Liver (tissue), 7 donors: ENCODE measurements at regions not wholly inside any gene's neighbourhood (a gene's known extent, or its start where the extent isn't known, plus 50 kb on each side); places are given as distances from the start of the nearest gene placed in this dataset.
"Not testable (repeated sequence)": the region's sequence is repeated elsewhere in the genome, so short reads cannot be mapped to it uniquely, and the experiment has no call there.

Experiments
- DNase-seq: peaks from one replicate; pipeline ENCODE4 v3.0.0-alpha.2; 2017; ENCODE audit warnings: low spot score
- H3K27ac ChIP-seq, 2 donors: one replicate each; pipeline ENCODE4 v1.7.0; 2013; ENCODE audit warnings: inconsistent platforms in 2 of 2, low read length in 2 of 2, control low read depth in 1 of 2, low read depth in 1 of 2, mild to moderate bottlenecking in 1 of 2
- H3K27me3 ChIP-seq, 4 donors: one replicate each; pipeline versions ENCODE4 v1.6.1 to v1.7.0; 2013; ENCODE audit warnings: low read length in 3 of 4, inconsistent platforms in 1 of 4, mild to moderate bottlenecking in 1 of 4, moderate library complexity in 1 of 4; ENCODE audit not compliant: control insufficient read depth in 4 of 4, insufficient read depth in 4 of 4
- H3K36me3 ChIP-seq, 4 donors: one replicate each; pipeline versions ENCODE4 v1.6.1 to v1.7.0; 2013; ENCODE audit warnings: low read length in 3 of 4, mild to moderate bottlenecking in 3 of 4, low read depth in 1 of 4, moderate library complexity in 1 of 4; ENCODE audit not compliant: control insufficient read depth in 4 of 4, insufficient read depth in 3 of 4
- H3K4me1 ChIP-seq, 4 donors: one replicate each; pipeline versions ENCODE4 v1.6.1 to v1.7.0; 2013; ENCODE audit warnings: low read length in 3 of 4, mild to moderate bottlenecking in 3 of 4, moderate library complexity in 1 of 4; ENCODE audit not compliant: control insufficient read depth in 4 of 4, insufficient read depth in 4 of 4
- H3K4me3 ChIP-seq, 3 donors: one replicate each; pipeline versions ENCODE4 v1.6.1 to v1.7.0; 2013; ENCODE audit warnings: low read length in 3 of 3, control low read depth in 1 of 3, low read depth in 1 of 3, mild to moderate bottlenecking in 1 of 3
- H3K9ac ChIP-seq, 2 donors: one replicate each; pipeline ENCODE4 v1.7.0; 2013; ENCODE audit warnings: low read length in 2 of 2, mild to moderate bottlenecking in 2 of 2, moderate library complexity in 2 of 2, control low read depth in 1 of 2, low read depth in 1 of 2
- H3K9me3 ChIP-seq, 4 donors: one replicate each; pipeline versions ENCODE4 v1.6.1 to v1.7.0; 2013; ENCODE audit warnings: low read length in 3 of 4; ENCODE audit not compliant: control insufficient read depth in 4 of 4
- EGR1 ChIP-seq, 2 donors: IDR thresholded peaks; 2 replicates each; pipeline ENCODE4 v1.6.1; 2016 to 2018; ENCODE audit warnings: antibody characterized with exemption in 2 of 2, low read depth in 2 of 2
- GABPA ChIP-seq, 2 donors: IDR thresholded peaks in 1 of 2; conservative IDR thresholded peaks in 1 of 2; 2 replicates each; pipeline ENCODE4 v1.6.1; 2016; ENCODE audit warnings: antibody characterized with exemption in 2 of 2, mild to moderate bottlenecking in 1 of 2, moderate library complexity in 1 of 2
- HNF4A ChIP-seq, 2 donors: conservative IDR thresholded peaks; 2 replicates each; pipeline ENCODE4 v1.6.1; 2016; ENCODE audit warnings: antibody characterized with exemption in 2 of 2, mild to moderate bottlenecking in 2 of 2
- NR2F2 ChIP-seq: IDR thresholded peaks from 2 replicates; pipeline ENCODE4 v1.6.1; 2016; ENCODE audit warnings: antibody characterized with exemption
- RXRA ChIP-seq, 2 donors: IDR thresholded peaks; 2 replicates each; pipeline ENCODE4 v1.6.1; 2017 to 2018; ENCODE audit warnings: antibody characterized with exemption in 2 of 2, mild to moderate bottlenecking in 1 of 2
- TAF1 ChIP-seq: conservative IDR thresholded peaks from 2 replicates; pipeline ENCODE4 v1.6.1; 2016; ENCODE audit warnings: antibody characterized with exemption, mild to moderate bottlenecking
- WGBS: extraction: QIAGEN DNeasy Blood & Tissue Kit; methylation state at CpG from one replicate; pipeline ENCODE4 v1.1.7; 2013; 5-methylcytosine and 5-hydroxymethylcytosine counted together
- TF ChIP-seq, protein P1 (sequence below): IDR thresholded peaks from 2 replicates; pipeline ENCODE4 v1.6.1; 2016; ENCODE audit warnings: antibody characterized with exemption
- donor health status: healthy.
- donor health status: healthy.
- donor health status: healthy.
- donor health status: healthy.

DNA sequence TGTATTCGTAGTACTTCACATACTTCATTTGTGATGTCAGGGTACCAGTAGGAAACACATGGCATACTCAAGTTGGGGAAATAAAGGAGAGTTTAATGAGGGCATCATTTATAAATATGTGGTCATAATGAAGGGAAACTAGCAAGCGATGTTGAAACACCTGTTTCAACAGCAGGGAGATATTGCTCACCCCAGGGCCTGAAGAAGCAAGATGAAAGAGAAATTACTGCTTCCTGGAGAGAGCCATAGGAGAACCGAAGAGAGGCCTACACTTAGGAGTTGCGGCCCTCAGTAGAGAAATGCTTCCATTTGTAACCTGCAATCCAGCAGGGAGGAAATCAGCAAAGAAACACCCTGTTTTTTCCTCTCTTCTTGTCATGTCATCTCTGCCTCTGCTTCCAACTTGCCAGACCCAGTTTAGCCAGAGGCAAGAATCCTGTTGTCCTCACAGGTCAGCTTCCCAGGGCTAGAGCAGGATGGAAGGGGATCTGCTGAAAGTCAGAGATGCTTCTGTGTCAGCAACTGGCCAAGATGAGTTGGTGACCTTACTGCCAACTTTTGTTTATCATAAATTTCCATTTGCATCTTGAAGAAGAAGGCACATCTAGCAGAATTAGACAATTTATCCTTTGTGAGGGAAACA, 67.6 kb upstream of the TSPAN2 start:
- TF ChIP-seq EGR1 (IDR thresholded peaks at IDR 0.05; ENCODE audit: low read depth in 2 of 2) (no peak), NR2F2 (peak; percentile 38)
- Histone ChIP-seq H3K9me3 (no peaks in the 10 kb centered on the region), H3K9ac (no peak overlapping the region), H3K27ac (no peak overlapping the region), H3K27me3 (no peaks in the 10 kb centered on the region), H3K4me1 (no peaks in the 10 kb centered on the region), H3K4me3 (no peak overlapping the region), H3K36me3 (no peaks in the 10 kb centered on the region)
- no peak for DNase-seq
- WGBS: 92% methylated on average over 4 of the region's 4 CpGs

DNA sequence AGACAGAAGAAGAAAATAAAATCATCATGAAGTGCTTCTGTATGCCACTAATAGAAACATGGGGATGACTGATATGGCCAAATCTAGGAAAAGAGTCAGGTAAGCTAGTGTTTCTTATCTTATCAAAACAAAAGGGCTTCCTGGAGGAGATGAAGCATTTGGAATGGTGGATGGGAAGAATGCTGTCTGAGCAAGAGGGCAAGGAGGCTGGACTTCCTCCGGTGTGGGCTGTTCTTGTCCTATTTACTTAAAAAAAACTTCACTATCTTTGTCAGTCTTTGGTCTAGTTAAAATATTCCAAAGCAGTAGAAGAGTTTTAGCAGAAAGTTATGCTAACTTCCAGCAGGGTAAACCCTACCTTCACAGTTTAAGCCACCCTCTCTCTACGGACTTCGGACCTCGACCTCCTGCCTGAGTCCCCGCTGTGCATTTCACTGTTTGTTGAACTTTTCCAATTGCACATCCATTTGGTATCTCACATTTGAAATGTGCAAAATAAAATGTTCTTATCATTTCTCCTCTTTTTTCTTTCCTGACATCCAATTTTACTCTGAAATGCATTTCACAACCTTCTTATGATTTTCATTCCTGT, 64.8 kb upstream of the TSPAN2 start:
- TF ChIP-seq RXRA (IDR thresholded peaks at IDR 0.05) (no peak), HNF4A (conservative IDR thresholded peaks at IDR 0.05) (peak; percentile 66 to 67)
- WGBS: 37% methylated on average over 5 of the region's 5 CpGs
- Histone ChIP-seq H3K27me3 (no peaks in the 10 kb centered on the region), H3K4me1 (no peaks in the 10 kb centered on the region), H3K4me3 (no peak overlapping the region), H3K36me3 (no peaks in the 10 kb centered on the region), H3K9ac (no peak overlapping the region), H3K27ac (no peak overlapping the region), H3K9me3 (no peaks in the 10 kb centered on the region)
- DNase-seq: no peak

DNA sequence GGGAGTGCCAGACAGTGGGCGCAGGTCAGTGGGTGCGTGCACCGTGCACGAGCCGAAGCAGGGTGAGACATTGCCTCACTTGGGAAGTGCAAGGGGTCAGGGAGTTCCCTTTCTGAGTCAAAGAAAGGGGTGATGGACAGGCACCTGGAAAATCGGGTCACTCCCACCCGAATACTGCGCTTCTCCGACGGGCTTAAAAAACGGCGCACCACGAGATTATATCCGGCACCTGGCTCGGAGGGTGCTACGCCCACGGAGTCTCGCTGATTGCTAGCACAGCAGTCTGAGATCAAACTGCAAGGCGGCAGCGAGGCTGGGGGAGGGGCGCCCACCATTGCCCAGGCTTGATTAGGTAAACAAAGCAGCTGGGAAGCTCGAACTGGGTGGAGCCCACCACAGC, 58.6 kb upstream of the TSPAN2 start:
- not testable (repeated sequence) for DNase-seq, H3K9ac ChIP-seq, H3K36me3 ChIP-seq, H3K27me3 ChIP-seq, H3K4me3 ChIP-seq, H3K9me3 ChIP-seq, H3K27ac ChIP-seq, H3K4me1 ChIP-seq
- WGBS: 17% methylated on average over 21 of the region's 22 CpGs

DNA sequence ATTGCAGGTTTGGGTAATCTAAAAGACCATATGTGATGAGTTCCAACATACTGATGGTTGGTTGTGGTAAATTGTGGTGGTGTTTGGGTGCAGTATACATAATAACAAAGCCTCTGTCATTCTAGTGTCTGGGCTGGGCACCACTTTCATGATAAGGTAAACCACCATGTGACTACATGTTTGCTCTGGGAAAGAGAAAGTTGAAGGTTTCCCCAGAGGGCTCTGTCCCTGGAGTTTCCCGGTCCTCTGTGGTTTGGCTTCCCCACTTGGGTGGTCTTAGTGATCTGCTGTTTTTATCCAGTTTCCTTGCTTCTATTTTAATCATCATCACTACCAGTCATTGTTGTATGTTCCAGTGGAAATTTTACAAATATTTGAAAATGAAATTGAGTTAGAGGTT, 55.9 kb upstream of the TSPAN2 start:
- TF ChIP-seq, protein P1, sequence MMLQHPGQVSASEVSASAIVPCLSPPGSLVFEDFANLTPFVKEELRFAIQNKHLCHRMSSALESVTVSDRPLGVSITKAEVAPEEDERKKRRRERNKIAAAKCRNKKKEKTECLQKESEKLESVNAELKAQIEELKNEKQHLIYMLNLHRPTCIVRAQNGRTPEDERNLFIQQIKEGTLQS: no peak
- no peak for TF ChIP-seq EGR1 (IDR thresholded peaks at IDR 0.05; ENCODE audit: low read depth in 2 of 2)
- no peak overlapping the region for H3K27ac ChIP-seq
- 63% methylated on average over 1 of the region's 1 CpG for WGBS
- no peak overlapping the region for H3K9ac ChIP-seq
- peaks cover 0 to 9% (median under 1%) of the 10 kb centered on the region in 4 donors for H3K27me3 ChIP-seq
- no peak overlapping the region for H3K4me3 ChIP-seq
- no peak for DNase-seq
- no peaks in the 10 kb centered on the region for H3K9me3 ChIP-seq
- no peaks in the 10 kb centered on the region for H3K36me3 ChIP-seq
- no peaks in the 10 kb centered on the region for H3K4me1 ChIP-seq

DNA sequence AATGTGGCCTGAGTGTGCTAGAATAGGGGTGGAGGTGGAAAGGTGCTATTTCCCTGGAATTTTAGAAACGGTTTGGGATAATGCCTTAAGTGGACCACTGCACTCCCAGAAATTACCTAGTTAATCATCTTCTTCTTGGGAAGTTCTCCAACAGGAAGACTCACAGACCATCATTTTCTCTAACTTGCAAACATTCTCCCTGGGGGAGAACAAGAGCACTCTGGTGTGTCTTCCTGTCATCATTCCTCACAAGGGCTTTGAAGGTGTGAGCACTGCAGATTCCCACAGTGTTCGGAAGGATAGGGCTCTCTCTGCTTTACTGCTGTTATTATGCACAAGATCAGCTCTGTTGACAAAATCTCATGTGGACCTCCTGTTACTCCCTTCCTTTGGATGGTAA, 54.9 kb upstream of the TSPAN2 start:
- Histone ChIP-seq H3K4me1 (peaks cover 0 to 1% (median under 1%) of the 10 kb centered on the region in 4 donors), H3K9ac (no peak overlapping the region), H3K27ac (no peak overlapping the region), H3K9me3 (no peaks in the 10 kb centered on the region), H3K4me3 (no peak overlapping the region), H3K36me3 (no peaks in the 10 kb centered on the region), H3K27me3 (peaks cover 0 to 12% (median under 1%) of the 10 kb centered on the region in 4 donors)
- WGBS: 84% methylated on average over 2 of the region's 2 CpGs
- DNase-seq: no peak
- TF ChIP-seq RXRA (IDR thresholded peaks at IDR 0.05): no peak
- no peak for TF ChIP-seq GABPA (IDR thresholded peaks at IDR 0.05 in 1 of 2, conservative IDR thresholded peaks at IDR 0.05 in 1 of 2)
- no peak for TF ChIP-seq NR2F2
- TF ChIP-seq TAF1: no peak
